HuH-7 (cell line): ENCODE measurements at regions not wholly inside any gene's neighbourhood (a gene's known extent, or its start where the extent isn't known, plus 50 kb on each side); places are given as distances from the start of the nearest gene placed in this dataset.
A peak's percentile ranks its signal among the peaks of the same experiment; 100 is the strongest.
"Not testable (repeated sequence)": the region's sequence is repeated elsewhere in the genome, so short reads cannot be mapped to it uniquely, and the experiment has no call there.

Source experiments
- DNase-seq: peaks from one replicate; pipeline ENCODE4 v3.0.0; 2011; ENCODE audit warnings: low spot score

DNA sequence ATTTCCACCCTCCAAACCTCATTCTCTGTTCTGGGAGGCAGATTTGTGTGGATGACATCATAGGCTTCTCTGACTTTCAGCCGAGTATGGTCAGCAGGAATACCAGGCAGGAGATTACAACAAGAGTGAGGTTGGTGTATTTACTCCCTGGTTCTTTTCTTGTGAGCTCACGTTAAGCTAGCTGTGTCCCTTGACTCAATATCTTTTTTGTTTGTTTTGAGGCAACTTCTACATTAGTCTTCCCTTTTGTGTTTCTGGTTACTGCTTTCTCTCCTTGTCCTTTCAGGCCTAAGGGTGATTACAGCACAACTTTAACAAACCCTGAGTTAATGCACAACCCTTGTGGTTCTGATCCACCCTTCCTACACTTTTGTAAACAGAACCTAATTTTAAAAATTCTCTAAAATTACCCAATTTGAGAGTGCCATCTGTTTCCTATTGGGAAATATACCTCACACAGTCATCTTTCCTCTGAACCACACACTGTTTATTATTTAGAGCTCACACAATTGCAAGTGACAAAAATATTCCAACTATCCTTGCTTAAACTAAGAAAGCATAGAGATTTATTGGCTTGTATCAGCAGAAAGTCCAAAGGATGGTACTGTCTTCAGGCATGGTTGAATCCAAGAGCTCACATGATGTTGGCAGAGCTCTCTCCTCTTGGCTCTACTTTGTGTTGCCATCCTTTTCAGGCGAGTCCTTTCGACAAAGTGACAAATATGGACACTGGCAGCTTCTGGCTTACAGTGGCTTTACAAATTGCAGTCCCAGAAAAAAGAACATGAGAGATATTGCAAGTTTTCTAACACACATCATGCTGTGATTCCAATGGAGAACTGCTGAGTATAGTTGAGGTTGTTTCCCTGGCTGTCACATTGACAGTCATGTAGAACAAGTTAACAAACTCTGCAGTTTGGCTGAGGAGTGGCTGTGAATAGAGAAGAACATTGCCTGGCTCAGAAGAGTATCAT lies 150.5 kb upstream of the DDIT4L start:
- no peak for DNase-seq

DNA sequence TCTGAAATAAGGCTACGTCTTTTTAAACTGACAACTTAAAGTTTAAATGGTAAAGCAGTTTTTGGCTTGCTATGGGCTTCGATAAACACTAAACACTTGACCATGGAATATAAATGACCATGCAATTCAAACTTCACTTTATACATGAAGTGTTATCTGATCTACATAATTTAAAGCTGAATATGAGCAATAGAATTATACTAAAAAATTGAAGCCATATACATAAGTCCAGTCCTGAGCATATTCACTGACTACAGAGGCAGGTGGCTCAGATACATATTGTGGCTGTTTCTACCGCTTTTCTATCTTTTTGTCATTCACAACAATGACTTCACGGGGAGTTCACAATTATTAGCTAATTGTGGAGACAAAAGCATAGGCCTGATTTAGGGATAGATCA lies 149.6 kb upstream of the DDIT4L start:
- DNase-seq: no peak

DNA sequence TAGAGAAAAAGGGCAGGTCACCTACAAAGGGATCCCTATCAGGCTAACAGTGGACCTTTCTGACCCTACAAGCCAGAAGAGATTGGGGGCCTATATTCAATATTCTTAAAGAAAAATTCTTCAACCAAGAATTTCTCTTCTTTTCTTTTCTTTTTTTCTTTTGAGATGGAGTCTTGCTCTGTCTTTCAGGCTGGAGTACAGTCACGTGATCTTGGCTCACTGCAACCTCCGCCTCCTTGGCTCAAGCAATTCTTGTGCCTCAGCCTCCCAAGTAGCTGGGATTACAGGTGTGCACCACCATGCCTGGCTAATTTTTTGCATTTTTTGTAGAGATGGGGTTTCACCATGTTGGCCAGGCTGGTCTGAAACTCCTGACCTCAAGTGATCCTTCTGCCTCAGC lies 143.2 kb upstream of the DDIT4L start:
- DNase-seq: not testable (repeated sequence)

DNA sequence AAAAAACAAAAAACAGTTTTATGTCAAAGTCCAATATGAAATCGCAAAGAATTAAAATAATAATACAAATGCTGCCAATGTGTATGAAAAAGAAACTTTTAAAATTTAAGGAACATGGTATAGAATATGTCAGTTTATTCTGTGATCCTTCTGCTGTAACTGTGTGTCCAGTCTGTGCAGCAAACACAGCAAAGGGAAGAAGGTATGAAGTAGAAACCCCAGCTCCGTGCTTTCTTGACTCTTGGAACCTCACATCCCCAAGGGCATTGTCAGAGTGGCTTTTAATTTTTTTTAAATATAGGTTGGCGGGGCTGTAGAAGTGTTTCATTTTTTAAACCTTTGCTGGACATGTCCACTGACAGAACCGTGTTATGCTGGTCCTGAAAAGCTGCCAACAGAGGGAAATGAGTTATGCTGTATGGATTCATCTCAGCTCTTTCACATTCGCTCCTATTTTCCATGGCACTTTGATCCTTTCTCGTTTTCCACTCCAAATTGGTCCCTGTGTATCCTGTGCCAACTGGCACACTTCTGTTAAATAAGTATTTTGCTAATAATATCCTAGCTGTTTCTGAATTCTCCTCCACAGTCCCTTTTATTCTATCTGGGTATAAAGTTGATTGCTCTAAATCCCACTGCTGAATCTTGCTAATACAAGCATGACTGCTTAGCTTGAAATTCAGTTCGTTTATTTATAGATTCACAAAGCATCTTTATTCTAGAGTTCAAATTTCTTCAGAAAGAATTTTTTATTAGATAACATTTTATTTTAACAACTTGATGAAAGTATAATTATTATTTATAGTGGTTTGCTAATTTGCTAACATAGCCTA lies 127.0 kb upstream of the DDIT4L start:
- DNase-seq: no peak

DNA sequence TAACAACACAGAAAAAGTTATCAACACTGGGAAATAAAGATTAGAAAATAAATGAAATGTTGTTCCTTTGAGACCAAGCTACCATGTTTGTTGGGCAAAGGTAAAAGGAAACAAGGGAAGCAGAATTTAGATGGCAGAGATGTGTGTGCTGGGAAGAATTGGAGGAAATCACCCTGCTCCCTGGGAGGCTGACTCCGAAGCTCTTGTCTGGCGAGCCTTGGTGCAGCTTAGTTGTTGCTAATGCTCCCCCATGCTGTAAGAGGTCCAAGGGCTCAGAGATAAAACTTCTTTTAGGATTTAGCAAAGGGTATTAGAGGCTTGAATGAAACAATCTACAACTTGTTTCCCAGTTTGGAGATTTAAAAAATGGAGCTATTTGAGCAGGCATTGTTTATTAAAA lies 123.8 kb upstream of the DDIT4L start:
- DNase-seq: no peak

DNA sequence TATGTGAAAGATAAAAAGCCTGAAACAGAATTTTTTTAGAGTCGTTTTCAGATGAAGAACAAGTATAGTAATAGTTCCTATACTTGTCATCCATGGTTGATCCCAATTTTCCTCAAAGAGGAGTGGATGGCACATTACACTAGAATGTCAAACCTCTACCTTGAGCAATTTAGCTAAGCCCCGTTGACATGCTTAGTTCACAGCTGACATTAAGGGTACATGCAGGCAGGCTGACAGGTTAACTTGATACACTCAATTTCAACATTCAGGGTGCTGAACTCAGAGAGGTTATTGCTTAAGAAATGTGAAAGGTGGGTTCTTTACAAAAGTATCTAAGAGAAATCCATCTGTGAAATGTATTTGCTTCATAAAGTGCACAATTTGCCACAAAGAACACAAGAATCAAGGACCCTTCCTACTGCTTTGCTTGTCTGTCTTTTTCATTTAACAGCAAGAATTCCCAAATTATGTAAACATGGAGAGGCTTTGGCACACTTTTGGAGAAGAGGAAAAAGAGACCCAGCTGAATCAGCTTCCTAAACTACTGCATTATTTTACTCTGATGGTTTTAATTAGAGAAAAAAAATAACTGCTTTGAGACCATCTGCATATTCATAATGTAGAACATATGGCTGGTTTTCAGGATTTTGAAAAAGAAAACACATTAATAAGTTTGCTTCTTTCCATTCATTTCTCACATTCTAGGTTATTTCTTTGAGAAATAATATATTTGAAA lies 122.5 kb upstream of the DDIT4L start:
- DNase-seq: no peak

DNA sequence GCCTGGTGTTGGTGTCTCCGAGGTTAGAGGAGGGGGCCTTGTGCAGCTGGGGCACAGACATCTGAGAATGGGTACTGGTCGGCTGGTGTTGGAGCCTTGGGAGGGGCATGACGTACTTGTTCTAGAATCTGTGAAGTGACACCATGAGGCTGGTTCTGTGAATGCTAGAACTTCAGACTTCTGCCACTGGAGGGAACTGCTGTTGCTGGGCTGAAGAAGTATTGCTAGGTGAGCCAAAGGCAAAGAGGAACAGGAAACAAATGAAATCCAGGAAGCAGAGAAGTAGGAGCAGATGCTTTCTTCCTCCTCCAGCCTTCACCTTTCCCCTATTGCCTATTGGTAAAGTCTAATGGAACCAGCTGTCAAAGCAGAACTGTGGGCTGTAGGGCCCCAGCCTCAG lies 120.9 kb upstream of the DDIT4L start:
- peak; percentile 4 for DNase-seq

DNA sequence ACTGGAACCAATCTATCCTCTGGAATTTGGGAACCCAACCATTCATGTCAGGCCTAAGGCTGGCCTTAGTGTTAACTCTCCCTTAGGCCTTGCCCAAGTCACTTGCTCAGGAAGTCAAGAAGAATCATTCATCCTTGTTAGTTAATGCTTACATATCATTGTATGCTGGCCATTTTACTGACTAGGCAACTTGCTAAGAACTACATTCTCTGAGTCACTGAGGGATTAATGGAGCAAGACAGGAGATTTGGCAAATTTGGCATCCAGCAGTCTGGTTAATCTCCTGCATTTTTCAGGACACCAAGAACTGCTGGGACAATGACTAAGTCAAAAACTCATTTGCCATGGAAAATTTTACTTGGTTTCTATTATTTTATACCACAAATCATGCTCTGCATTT lies 115.8 kb upstream of the DDIT4L start:
- no peak for DNase-seq

DNA sequence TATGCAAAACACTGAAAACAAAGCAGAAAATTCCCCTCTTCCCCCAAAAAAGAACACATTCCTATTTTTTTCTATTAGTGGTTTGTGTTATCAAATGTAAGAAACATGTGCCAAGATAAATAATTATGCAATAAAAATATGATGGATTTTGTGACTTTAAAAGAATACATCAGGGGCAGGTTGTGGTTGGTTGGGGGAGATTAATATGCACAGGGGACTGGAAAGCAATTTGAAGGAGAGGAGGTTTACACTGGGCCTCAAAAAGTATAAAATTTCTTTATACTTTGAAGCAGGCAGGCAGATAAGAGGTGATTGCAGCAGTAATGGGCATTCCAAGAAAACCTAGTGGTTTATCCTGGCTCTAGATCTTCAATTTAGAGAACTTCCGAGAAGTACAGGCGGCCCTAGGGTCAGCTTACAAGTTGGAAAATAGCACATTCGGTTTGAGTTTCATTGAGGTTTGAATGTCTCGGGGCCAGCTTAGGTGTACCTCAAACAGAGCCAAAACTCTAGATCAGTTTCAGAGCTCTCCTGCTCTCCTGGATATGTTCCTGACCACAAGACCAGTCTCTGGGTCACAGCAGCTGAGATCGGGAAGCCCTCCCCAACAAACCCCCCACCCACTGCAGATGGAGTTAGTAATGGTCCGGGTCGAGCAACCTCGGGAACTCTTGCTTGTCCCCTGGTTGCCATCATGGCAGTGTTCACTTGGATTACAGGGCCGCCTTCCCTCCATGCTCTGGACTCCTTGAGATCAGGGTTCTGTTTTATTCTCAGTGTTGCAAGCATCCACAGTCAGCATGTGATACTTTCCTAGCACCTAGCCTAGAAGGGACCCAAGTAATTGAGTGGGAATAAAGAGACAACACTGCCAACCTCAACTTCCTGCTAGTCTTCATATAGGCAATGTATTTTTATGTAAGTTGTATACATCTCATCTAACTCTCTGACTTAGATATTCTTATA lies 112.1 kb upstream of the DDIT4L start:
- DNase-seq: no peak

DNA sequence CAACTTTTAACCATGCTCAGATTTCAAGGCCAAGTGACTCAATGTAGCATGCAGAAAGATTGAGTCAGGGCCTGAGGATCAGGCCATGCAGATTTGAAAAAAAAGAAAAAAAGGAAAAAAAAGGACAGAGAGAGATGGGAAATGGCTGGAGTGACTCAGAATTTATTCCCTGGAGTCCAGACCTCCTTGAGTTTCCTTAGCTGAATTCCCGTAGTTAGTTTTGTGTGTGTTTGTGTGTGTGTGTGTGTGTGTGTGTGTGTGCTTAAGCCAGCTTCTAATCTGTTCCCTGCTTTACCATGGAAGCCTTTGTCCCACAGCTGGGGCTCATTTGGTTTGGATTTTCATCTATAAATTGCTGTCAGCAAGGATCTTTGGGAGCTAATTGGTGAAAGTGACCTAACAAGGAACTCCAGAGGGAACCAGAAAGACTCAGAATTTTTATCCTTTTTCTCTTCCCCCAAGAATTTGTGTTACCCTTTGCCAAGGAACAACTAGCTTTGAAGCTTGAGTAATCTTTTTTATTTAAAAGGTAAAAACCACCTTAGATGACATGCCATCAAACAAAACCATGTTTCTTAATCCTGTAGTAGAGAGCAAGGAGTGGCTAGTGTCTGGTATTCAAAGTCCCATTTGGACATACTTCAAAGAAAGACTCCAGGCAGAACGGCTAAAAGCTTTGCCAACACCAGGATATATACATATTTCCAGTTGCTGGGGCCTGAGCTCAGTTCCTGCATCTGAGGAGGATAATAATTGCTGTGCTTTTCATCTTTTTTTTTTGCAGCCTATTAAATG lies 109.0 kb upstream of the DDIT4L start:
- no peak for DNase-seq

DNA sequence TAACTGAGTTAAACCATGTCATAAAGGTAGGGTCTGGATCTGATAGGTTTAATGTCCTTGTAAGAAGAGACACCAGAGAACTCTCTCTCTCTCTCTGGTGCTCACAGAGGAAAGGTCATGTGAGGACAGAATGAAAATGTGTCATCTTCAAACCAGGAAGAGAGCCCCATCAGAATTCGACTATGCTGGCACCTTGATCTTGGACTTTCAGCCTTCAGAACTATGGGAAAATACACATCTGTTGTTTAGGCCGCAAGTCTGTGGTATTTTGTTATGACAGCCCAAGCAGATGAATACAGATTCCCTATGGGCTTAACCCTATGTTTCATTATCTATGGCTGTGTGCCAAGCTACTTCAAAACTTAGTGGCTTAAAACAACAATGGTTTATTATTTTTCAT lies 105.5 kb upstream of the DDIT4L start:
- no peak for DNase-seq

DNA sequence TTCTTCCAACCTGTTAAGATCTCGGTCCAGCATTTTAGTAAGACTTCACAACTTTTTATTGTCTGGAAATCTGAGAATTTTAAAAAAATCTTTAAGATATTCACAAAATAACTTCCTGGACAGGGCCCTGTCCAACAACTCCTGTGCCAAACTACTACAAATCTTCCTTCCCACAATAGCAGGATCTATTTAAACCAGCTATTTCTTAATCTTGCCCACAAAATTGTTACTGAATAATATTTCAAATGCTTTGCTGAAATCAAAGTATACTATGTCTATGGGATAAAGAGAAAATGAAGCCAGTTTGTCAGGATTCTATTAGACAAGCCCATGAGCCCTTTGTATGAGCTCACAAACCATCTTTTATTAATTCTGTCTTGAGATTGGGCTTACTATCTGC lies 104.1 kb upstream of the DDIT4L start:
- no peak for DNase-seq

DNA sequence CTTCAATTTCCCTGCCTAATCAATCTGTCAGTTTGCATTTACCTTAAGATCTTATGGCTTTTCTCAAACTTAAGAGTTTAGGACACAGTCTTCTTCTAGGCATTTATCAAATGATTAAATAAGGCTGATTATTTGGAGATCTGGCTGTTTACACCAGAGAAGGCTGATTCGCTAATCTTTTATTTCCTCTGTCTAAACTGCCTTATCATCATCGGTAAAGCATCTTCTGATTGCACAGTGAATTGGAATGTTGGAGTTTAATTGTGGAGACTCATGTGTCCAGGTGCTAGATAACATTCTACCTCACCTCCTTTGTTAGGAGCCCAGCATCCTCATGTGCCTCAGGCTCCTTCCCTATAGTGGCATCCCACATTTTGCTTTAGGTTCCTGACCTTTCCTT lies 100.3 kb upstream of the DDIT4L start:
- no peak for DNase-seq

DNA sequence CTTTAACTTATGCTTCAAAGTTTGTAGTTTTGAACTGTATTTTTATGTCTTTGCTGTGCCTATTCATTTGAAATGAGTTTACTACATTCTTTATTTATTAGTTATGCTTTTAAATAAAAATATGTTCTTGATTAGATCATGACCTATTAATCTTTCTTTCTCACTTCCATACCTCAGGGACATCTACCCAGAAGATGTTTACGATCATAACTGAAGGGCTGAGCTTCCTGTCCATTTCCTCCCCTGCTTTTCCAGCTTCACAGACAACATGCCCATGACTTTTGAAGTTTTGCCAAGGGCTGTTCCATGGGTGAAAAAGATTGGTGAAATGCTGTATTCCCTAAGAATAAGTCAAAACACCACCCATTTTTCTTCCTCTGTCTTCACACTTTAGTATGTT lies 99.7 kb upstream of the DDIT4L start:
- DNase-seq: no peak

DNA sequence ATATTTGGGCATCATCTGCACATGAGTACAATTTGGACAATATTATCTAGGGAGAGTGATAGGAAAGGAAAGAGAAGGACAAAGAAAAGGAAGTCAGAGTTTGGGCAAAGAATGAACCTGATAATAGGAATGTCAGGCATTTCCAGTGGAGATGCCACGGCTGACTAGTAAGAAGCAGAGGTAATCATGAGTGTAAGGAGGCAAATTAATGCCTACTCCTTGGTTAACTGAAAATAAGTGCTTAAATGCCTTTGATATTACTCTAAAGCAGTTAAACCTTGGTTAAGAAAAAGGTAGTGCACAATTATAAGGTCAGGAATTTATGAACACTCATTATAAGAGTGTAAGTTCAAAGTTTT lies 99.2 kb upstream of the DDIT4L start:
- no peak for DNase-seq

DNA sequence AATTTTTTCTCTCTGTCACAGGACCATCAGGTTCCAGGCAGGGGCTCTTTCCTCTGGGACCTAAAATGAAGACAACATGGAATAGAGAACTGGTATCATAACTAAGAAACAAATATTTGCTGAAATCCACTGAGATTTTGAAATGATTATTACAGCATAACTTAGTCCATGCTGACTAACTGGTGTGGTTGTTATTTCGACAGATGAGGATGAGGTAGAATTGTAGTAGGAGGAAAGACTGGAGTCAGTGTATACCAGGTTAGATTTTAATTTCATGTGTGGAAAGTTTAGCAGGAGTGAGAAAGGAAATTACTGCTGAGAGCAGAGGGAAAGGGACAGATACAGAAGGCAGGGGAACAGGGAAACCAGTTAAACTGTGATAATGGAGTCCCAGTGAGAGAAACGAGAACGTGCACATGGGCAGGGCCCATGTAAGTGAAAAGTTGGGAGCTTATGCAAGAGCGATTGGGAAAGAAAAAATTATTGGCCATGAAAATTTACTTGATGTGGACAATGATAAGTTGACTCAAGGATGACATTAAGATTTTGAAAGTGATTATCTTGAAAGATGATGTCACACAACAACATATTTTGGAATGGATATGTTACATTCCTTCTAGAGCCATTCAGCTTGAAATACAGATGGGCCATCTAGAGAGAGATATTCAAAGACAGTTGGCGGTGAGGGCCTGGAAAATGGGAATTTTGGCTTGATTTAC lies 98.7 kb upstream of the DDIT4L start:
- DNase-seq: no peak

DNA sequence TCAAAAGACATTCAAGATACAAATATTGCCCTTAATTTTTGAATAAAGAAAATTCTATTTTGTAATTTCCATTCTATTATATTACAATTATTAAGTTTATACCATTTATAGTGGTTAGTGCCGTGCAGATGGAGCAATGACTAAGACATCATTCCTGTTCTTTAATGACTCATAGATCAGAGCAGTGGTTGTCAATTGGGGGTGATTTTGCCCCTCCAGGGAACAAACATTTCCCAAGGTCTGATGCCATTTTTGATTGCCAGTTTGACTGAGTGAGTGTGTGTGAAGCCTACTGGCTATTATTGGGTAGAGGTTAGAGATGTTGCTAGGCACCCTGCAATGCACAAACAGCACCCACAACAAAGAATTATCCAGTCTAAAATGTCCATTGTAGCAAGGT lies 97.9 kb upstream of the DDIT4L start:
- DNase-seq: no peak

DNA sequence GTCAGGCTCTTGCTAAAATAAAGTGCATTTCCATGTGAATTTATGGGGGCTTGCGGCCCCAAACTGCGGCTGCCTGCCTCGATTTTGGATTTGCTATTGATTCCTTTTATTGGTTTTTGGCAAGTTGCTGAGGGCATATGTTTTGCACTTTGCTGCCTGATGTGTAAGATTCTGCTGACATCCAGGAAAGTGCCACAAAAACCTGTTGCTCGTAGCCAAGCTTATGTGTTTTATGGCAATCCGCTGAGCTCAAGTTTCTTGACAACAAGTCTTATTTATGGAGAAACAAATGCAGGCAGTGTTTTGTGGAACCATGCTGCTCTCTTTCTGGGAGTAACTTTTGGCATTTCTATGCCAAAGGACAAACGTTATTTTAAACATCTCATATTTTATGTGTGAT lies 97.3 kb upstream of the DDIT4L start:
- DNase-seq: no peak

DNA sequence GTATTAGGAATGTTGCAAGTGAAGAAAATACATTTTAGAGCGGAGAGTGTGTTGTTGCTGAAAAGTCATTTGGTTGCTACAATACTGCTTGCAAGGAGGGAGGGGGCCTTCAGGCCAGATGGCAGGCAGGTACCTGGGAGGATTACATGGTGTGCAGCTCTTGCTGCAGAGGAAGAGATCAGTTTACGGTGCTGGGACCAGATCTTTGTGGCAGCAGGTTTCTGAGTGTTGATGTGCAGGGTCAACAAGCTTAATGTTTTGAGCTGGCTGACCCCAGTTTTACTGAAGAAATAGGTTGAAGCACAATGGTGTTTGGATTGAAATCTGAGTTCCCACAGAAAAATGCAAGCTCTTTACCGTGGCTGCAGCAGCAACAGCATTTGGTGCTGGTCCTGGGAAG lies 96.4 kb upstream of the DDIT4L start:
- DNase-seq: no peak

DNA sequence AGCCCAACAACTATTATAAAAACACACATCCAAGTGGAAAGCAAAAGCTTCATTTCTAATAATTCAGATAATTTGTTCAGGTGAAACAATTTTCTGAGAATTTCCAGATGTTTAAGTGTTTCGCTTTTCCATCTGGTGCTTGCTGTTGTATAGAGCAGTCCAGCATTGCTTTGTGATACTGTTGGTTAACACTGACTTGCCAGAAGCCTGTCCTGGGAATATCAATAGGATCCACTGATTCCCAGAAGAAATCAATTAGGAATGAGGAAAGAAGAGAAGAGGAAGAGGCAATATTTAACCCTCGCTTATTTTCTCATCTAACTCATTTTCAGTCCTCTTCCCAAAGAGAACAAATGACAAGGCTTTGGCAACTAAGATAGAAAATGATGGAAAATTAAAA lies 94.9 kb upstream of the DDIT4L start:
- DNase-seq: no peak
